Motor neuron (in vitro differentiated cells): ENCODE measurements at regions not wholly inside any gene's neighbourhood (a gene's known extent, or its start where the extent isn't known, plus 50 kb on each side); places are given as distances from the start of the nearest gene placed in this dataset.
"Not testable (repeated sequence)": the region's sequence is repeated elsewhere in the genome, so short reads cannot be mapped to it uniquely, and the experiment has no call there.

Source experiments
- ATAC-seq, 8 experiments: fragments of 200-7000 bp; cut with Tn5 transposase; replicated peaks in 6 of 8; 2 replicates each; pipeline ENCODE4 v1.8.0; 2021; ENCODE audit warnings: mild to moderate bottlenecking in 8 of 8, moderate library complexity in 8 of 8
- H3K27ac ChIP-seq, 2 donors: fragments of 250-450 bp; sonication (Bioruptor Pico); 2 replicates each; pipeline ENCODE4 v1.9.0; 2021; ENCODE audit warnings: antibody characterized with exemption in 2 of 2, mild to moderate bottlenecking in 2 of 2, moderate library complexity in 1 of 2
- H3K4me1 ChIP-seq, 2 donors: fragments of 250-450 bp; sonication (Bioruptor Pico); replicated peaks in 1 of 2; 2 replicates each; pipeline ENCODE4 v1.6.1; 2021; ENCODE audit warnings: antibody characterized with exemption in 2 of 2, mild to moderate bottlenecking in 2 of 2, moderate library complexity in 1 of 2
- H3K4me3 ChIP-seq, 5 donors: fragments of 250-450 bp; sonication (Bioruptor Pico); 2 replicates each; pipeline ENCODE4 v1.9.0; 2021; ENCODE audit warnings: antibody characterized with exemption in 5 of 5, mild to moderate bottlenecking in 5 of 5, moderate library complexity in 4 of 5
- WGBS, 10 experiments: fragments of 450-650 bp; shearing (Covaris generic); methylation state at CpG; one replicate each; pipeline ENCODE4 v1.0.0; 2022; 5-methylcytosine and 5-hydroxymethylcytosine counted together
- in situ Hi-C, 9 experiments: fragments of 400-800 bp; cut with MboI; loops; one replicate each; pipeline ENCODE4 v1.15.0; 2021; ENCODE audit warnings: low sequenced_read_pairs in 9 of 9, low pct_unique_long_range_greater_than_20kb in 2 of 9; ENCODE audit not compliant: unreplicated experiment in 9 of 9

DNA sequence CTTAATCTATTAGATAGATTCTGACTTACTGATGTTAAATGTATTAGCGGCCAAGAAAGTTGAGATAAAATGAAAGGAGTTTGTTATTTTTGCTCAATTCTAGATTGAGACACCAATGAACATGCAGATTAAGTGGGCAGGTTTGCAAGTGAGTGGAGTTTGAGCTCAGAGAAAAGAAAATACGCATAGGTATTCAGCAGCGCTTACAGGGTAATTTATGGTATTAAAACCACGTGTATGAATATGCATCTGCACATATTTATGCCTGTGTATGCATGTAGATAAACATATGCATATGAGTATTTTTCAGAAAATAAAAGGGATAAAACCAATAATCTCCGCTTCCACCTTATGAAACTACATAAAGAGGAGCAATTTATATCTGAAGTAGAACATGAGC, 1450.1 kb downstream of the RPIA start:
- in situ Hi-C loops, H3K27ac ChIP-seq: not testable (repeated sequence)

DNA sequence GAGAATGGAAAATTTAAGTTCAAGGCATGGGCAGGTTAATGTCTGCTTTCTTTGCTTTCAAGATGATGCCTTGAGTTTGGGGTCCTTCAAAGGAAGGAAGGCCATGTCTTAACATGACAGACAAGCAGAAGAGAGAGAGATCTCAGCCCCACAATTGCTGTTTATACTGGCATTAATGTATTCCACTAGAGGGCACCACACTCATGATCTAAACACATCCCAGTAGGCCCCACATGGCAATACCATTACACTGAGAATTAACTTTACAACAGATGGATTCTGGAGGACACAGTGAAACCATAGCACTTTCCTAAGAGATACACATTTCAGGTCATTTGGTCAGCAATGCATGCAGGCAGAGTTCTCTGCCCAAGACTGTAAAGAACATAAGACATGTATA, 1460.3 kb downstream of the RPIA start:
- H3K4me1 ChIP-seq, H3K4me3 ChIP-seq, in situ Hi-C loops, H3K27ac ChIP-seq: not testable (repeated sequence)
- ATAC-seq, result peak in 2 of 8 experiments; percentile 74 to 87

More for the DNA sequence above, 1450.1 kb downstream of the RPIA start:
- H3K4me3 ChIP-seq, H3K4me1 ChIP-seq: not testable (repeated sequence)
- peak in 2 of 8 experiments; percentile 64 to 88 for ATAC-seq
- WGBS, 10 experiments, result 34% methylated on average over 3 of the region's 5 CpGs; no CpG with 5 or more reads in 9 of the 10 experiments

- H3K27ac ChIP-seq, H3K4me1 ChIP-seq, H3K4me3 ChIP-seq, in situ Hi-C loops: not testable (repeated sequence)
- ATAC-seq, result peak in 1 of 8 experiments; percentile 71
- no CpG with 5 or more reads among the region's 1 CpG for WGBS, 10 experiments
Measured at GRCh38 chr2:90170978-90171377, 1479.5 kb downstream of the RPIA start.

- ATAC-seq, result not testable (repeated sequence)
Measured at GRCh38 chr2:90173081-90173480, 1481.6 kb downstream of the RPIA start.

DNA sequence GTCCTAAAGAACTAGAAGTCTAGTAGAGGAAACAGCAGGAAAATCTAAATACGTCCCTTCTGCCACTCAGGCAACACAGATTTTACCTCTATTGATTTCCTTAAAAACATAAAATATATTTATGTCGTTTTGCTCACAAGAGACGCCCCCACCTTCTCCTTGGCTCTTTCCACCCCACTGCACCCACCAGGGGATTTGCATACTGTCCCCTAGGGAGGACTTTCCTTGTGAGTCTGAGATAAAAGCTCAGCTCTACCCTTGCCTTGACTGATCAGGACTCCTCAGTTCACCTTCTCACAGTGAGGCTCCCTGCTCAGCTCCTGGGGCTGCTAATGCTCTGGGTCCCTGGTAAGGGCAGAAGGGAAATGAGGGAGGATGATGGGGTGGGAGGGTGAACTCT, 1488.1 kb downstream of the RPIA start:
- H3K4me1 ChIP-seq, in situ Hi-C loops, ATAC-seq, H3K4me3 ChIP-seq, H3K27ac ChIP-seq: not testable (repeated sequence)
- WGBS, 10 experiments, result no CpG with 5 or more reads among the region's 3 CpGs

More at GRCh38 chr2:90173081-90173480, 1481.6 kb downstream of the RPIA start:
- H3K4me3 ChIP-seq, in situ Hi-C loops, H3K4me1 ChIP-seq, H3K27ac ChIP-seq: not testable (repeated sequence)
- WGBS, 10 experiments, result no CpG with 5 or more reads among the region's 2 CpGs

DNA sequence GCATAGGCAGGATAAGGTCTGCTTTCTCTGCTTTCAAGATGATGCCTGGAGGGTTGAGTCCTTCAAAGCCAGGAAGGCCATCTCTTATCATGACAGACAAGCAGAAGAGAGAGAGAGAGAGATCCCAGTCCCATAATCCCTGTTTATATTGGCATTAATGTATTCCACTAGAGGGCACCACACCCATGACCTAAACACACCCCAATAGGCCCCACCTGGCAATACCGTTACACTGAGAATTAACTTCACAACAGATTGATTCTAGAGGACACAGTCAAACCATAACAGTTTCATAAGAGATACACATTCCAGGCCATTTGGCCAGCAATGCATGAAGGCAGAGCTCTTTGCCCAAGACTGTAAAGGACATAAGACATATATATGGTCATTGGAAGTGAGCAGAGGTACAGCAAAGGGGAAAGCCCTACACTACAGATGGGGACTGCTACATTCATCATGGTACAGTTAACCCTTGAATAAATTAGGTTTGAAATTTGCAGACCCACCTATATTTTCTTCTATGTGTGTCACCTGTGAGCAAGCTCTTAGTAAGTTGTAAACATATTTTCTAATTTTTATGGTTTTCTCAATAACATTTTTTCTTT, 1516.1 kb downstream of the RPIA start:
- WGBS, 10 experiments, result 70% methylated on average over 1 of the region's 1 CpG; no CpG with 5 or more reads in 9 of the 10 experiments
- ATAC-seq, result peak in 1 of 8 experiments; percentile 45
- no peak overlapping the region for H3K4me3 ChIP-seq
- no peaks in the 10 kb centered on the region for H3K4me1 ChIP-seq
- in situ Hi-C loops, result no loop called here
- no peak overlapping the region for H3K27ac ChIP-seq

GRCh38 chr2:90209009-90209408, 1517.5 kb downstream of the RPIA start:
- in situ Hi-C loops, result no loop called here
- Histone ChIP-seq H3K4me1 (no peaks in the 10 kb centered on the region), H3K27ac (no peak overlapping the region), H3K4me3 (no peak overlapping the region)
- WGBS, 10 experiments, result 20 to 100% (median 58%) methylated on average over 1 to 5 of the region's 5 CpGs; no CpG with 5 or more reads in 3 of the 10 experiments
- ATAC-seq, result no peak

DNA sequence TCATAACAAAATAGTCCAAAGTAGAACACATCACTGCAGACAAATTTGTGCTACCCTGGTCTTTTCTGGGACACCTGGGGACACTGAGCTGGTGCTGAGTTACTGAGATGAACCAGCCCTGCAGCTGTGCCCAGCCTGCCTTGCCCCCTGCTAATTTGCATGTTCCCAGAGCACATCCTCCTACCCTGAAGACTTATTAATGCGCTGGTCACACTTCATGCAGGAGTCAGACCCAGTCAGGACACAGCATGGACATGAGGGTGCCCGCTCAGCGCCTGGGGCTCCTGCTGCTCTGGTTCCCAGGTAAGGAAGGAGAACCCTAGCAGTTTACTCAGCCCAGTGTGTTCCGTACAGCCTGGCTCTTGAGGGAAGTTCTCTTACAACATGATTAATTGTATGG, 1518.3 kb downstream of the RPIA start:
- in situ Hi-C loops, result no loop called here
- peak in 1 of 8 experiments; percentile 43 for ATAC-seq

DNA sequence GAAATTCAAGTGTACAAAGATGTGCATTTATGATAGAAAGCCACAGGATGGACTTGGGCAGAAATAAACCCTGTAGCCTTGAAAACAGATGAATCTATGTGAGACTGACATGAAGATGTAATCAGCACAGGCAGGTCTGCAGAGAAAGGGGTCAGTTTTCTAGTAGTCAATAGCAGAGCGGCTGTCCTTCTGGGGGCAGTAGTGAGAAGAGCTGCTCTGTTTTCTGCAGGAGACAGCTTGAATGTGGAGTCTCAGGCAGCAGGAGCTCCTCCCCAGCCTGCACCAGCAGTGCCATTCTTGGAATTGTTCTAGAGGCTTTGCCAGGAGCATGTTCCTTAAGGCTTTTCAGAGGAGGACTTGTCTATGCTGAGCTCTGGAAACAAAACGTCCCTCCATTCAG, 1524.4 kb downstream of the RPIA start:
- peak in 1 of 8 experiments; percentile 64 for ATAC-seq
- in situ Hi-C loops, H3K4me3 ChIP-seq, H3K27ac ChIP-seq, H3K4me1 ChIP-seq: not testable (repeated sequence)
- 20 to 60% (median 40%) methylated on average over 1 of the region's 2 CpGs; no CpG with 5 or more reads in 5 of the 10 experiments for WGBS, 10 experiments

More for the DNA sequence above, 1518.3 kb downstream of the RPIA start:
- H3K27ac ChIP-seq, result no peak overlapping the region
- no peak overlapping the region for H3K4me3 ChIP-seq
- 100% methylated on average over 1 of the region's 4 CpGs; no CpG with 5 or more reads in 9 of the 10 experiments for WGBS, 10 experiments
- no peaks in the 10 kb centered on the region for H3K4me1 ChIP-seq

DNA sequence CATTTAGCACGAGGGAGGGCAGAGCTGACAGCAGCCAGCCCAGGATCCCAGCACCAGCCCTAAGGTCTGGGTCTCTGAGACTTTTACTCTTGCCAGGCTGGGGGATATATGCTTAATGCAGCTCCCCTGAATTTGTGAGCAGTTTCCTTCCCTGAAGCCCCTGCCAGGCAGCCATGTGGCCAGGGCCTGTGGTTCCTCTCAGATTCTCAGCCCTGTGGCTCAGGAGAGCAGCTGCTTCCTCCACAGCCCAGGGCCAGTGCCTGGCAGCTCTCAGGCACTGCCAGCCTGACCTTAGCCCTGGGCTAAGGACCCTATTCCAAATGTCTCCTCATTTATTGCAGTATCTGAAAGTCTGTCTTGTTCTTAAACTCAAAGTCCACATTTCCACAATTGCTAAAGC, 1525.3 kb downstream of the RPIA start:
- H3K4me1 ChIP-seq, H3K4me3 ChIP-seq, H3K27ac ChIP-seq, in situ Hi-C loops: not testable (repeated sequence)
- WGBS, 10 experiments, result no CpG with 5 or more reads among the region's 1 CpG
- peak in 1 of 8 experiments; percentile 32 for ATAC-seq

GRCh38 chr2:90218534-90218933, 1527.1 kb downstream of the RPIA start:
- H3K27ac ChIP-seq, H3K4me3 ChIP-seq, H3K4me1 ChIP-seq, in situ Hi-C loops: not testable (repeated sequence)
- peak in 3 of 8 experiments; percentile 69 to 77 (median 77) for ATAC-seq
- no CpG with 5 or more reads among the region's 2 CpGs for WGBS, 10 experiments

DNA sequence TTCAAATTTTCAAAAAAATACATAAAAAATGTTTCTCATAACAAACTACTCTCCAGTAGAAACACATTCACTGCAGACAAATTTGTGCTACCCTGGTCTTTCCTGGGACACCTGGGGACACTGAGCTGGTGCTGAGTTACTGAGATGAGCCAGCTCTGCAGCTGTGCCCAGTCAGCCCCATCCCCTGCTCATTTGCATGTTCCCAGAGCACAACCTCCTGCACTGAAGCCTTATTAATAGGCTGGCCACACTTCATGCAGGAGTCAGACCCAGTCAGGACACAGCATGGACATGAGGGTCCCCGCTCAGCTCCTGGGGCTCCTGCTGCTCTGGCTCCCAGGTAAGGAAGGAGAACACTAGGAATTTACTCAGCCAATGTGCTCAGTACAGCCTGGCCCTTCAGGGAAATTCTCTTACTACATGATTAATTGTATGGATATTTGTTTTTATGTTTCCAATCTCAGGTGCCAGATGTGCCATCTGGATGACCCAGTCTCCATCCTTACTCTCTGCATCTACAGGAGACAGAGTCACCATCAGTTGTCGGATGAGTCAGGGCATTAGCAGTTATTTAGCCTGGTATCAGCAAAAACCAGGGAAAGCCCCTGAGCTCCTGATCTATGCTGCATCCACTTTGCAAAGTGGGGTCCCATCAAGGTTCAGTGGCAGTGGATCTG, 1529.3 kb downstream of the RPIA start:
- H3K4me3 ChIP-seq, H3K27ac ChIP-seq, in situ Hi-C loops, ATAC-seq, H3K4me1 ChIP-seq: not testable (repeated sequence)
- 40 to 67% methylated on average over 1 of the region's 2 CpGs; no CpG with 5 or more reads in 8 of the 10 experiments for WGBS, 10 experiments

DNA sequence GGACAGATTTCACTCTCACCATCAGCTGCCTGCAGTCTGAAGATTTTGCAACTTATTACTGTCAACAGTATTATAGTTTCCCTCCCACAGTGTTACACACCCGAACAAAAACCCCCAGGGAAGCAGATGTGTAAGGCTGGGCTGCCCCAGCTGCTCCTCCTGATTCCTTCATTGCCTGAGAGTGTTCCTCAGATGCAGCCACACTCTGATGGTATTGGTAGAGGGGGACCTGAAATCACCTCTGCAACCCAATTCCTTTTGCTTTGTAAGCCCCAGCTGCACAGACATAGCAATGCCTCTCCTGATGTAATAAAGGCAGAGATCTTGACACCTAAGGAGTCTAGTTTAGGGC, 1529.8 kb downstream of the RPIA start:
- no peak for ATAC-seq
- WGBS, 10 experiments, result 20 to 44% methylated on average over 1 of the region's 1 CpG; no CpG with 5 or more reads in 8 of the 10 experiments
- Histone ChIP-seq H3K27ac (no peak overlapping the region), H3K4me1 (no peaks in the 10 kb centered on the region), H3K4me3 (no peak overlapping the region)
- in situ Hi-C loops, result no loop called here

GRCh38 chr2:90224767-90225166, 1533.3 kb downstream of the RPIA start:
- H3K4me1 ChIP-seq, H3K27ac ChIP-seq, ATAC-seq, H3K4me3 ChIP-seq, in situ Hi-C loops: not testable (repeated sequence)
